ENCODE measurements at regions not wholly inside any gene's neighbourhood (a gene's known extent, or its start where the extent isn't known, plus 50 kb on each side); places are given as distances from the start of the nearest gene placed in this dataset.

DNA sequence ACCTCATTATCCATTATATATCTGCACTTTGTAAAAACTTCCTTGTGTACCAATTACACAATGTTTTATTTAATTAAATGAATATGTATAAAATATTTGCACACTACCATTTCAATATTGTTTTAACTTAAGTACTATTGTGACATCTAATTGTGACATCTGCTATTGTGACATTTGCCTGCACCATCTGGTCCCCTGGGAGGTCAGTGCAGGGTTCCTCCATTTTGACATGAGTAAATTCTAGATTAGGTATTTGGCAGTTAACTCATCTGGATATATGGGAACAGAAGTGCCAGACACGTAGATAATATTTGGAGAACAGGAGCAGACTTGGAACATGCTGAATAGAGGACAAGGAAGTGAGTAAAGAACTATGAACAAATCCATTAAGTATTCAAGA is 332.1 kb downstream of the VGLL3 start:
- no peak overlapping the region for H3K4me3 ChIP-seq
- TF ChIP-seq, protein P1, sequence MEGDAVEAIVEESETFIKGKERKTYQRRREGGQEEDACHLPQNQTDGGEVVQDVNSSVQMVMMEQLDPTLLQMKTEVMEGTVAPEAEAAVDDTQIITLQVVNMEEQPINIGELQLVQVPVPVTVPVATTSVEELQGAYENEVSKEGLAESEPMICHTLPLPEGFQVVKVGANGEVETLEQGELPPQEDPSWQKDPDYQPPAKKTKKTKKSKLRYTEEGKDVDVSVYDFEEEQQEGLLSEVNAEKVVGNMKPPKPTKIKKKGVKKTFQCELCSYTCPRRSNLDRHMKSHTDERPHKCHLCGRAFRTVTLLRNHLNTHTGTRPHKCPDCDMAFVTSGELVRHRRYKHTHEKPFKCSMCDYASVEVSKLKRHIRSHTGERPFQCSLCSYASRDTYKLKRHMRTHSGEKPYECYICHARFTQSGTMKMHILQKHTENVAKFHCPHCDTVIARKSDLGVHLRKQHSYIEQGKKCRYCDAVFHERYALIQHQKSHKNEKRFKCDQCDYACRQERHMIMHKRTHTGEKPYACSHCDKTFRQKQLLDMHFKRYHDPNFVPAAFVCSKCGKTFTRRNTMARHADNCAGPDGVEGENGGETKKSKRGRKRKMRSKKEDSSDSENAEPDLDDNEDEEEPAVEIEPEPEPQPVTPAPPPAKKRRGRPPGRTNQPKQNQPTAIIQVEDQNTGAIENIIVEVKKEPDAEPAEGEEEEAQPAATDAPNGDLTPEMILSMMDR (IDR thresholded peaks at IDR 0.05), result no peak
- DNase-seq, result no peak
- ATAC-seq, result no peak
- intact Hi-C loops (cut with DNase I, micrococcal nuclease), result no loop called here
- H3K4me1 ChIP-seq (ENCODE audit: low read depth), result no peaks in the 10 kb centered on the region
- H3K9me3 ChIP-seq, result no peaks in the 10 kb centered on the region
- H3K36me3 ChIP-seq (ENCODE audit: low read depth), result no peaks in the 10 kb centered on the region

DNA sequence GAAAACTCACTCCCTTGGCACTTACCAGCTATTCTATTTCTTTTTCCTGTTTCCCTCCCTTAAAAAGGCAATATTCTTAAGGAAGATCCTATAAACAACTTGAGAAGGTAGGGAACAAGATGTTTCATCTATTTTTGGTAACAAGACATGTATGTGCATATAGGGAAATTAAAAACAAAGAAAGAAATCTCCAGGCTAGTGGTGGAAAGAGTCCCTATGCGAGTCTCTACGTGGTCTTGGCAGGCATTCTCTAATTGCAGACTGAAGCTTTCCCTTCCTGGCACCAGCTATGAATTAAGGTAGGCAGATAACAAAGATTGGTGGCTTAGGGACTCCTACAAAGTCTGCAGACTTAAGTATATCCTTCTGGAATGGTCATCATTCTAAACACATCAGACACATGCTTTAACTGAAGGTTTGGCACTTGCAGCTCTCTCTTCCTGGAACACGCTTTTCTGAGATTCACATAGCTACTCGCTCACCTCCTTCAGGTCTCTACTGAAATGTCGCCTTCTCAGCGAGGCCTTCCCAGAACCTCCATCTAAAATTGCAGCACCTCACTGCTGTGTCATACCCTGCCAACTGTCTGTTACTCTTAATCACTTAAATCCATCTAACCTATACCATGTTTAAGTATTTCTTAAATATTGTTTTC is 336.0 kb downstream of the VGLL3 start:
- TF ChIP-seq, protein P1 (IDR thresholded peaks at IDR 0.05), result no peak
- Histone ChIP-seq H3K9me3 (no peaks in the 10 kb centered on the region), H3K36me3 (ENCODE audit: low read depth) (no peaks in the 10 kb centered on the region), H3K4me1 (ENCODE audit: low read depth) (no peaks in the 10 kb centered on the region), H3K4me3 (no peak overlapping the region)
- intact Hi-C loops (cut with DNase I, micrococcal nuclease), result no loop called here
- DNase-seq (no peak), ATAC-seq (no peak)

DNA sequence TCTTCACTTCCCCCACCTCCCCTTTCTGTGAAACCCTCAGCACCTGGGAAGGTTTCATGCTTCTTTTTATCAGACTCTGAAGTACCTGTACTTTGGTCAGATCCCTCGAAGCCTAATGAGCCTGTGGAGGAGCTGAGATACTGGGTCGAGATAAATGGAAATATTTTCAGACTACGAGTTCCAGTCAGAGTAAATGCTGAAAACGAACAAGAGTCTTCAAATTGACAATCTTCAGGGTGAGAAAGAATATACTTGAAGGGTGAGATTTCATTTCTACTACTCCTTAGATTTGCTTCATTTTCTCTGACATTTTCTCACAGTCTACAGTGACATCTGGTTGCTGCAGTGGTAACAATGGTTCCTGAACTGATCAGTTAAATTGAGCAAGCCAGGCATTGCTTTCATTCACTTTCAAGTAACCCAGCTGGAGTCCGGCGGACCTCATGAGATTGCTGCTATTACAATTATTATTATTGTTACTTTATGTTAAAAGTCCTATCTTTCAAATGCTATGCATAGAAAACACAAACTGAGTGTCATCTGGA is 337.2 kb downstream of the VGLL3 start:
- ATAC-seq, result no peak
- TF ChIP-seq, protein P1 (IDR thresholded peaks at IDR 0.05), result no peak
- Histone ChIP-seq H3K36me3 (ENCODE audit: low read depth) (no peaks in the 10 kb centered on the region), H3K9me3 (no peaks in the 10 kb centered on the region), H3K4me1 (ENCODE audit: low read depth) (no peaks in the 10 kb centered on the region), H3K4me3 (no peak overlapping the region)
- intact Hi-C loops (cut with DNase I, micrococcal nuclease), result no loop called here
- no peak for DNase-seq

DNA sequence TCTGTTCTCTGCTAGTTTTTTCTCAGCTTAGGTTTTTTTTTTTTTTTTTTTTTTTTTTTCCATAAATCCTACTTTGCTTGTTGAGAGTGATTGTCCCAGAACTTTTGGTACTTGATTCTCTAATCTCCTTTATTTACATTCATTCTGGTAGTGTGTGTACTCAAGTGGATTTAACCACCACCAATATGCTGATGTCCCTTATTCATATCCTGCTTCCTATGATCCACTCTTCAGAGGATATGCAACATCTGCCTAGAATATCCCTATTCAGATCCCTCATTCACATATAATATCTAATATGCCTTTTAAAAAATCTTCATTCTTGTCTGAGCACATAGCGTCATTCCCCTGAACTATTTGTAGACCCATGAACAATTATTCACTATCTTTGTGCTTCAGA is 342.9 kb downstream of the VGLL3 start:
- DNase-seq (no peak), ATAC-seq (no peak)
- intact Hi-C loops (cut with DNase I, micrococcal nuclease), result no loop called here
- Histone ChIP-seq H3K36me3 (ENCODE audit: low read depth) (no peaks in the 10 kb centered on the region), H3K9me3 (no peaks in the 10 kb centered on the region), H3K4me3 (no peak overlapping the region), H3K4me1 (ENCODE audit: low read depth) (no peaks in the 10 kb centered on the region)
- TF ChIP-seq, protein P1 (IDR thresholded peaks at IDR 0.05), result no peak

DNA sequence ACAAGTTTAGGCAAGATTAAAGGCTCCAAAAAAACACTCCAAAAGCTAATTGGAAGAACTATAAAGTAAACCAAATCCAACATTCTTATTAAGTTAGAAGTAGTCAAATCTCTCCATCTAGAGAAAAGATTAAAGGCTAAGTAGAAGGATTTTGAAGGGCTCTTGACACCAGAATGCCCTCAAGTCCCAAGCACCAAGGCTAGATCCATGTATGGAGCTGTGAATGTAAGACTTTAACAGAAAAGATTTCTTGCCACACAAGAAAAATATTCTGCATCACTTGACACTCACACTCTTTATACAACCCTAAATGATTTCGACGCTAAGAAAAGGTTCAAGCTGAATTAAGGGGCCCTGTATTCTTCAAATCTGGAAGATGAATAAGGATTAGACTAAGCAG is 345.2 kb downstream of the VGLL3 start:
- TF ChIP-seq, protein P1 (IDR thresholded peaks at IDR 0.05), result no peak
- intact Hi-C loops (cut with DNase I, micrococcal nuclease), result no loop called here
- H3K36me3 ChIP-seq (ENCODE audit: low read depth), result no peaks in the 10 kb centered on the region
- ATAC-seq, result no peak
- no peak overlapping the region for H3K4me3 ChIP-seq
- H3K9me3 ChIP-seq, result no peaks in the 10 kb centered on the region
- no peak for DNase-seq
- no peaks in the 10 kb centered on the region for H3K4me1 ChIP-seq (ENCODE audit: low read depth)

All from mucosa of descending colon (tissue), 3 donors.